IPS-18a (cell line): ENCODE measurements at regions not wholly inside any gene's neighbourhood (a gene's known extent, or its start where the extent isn't known, plus 50 kb on each side); places are given as distances from the start of the nearest gene placed in this dataset.

Experiments
- H3K27ac ChIP-seq: one replicate; pipeline ENCODE4 v1.5.1; 2013; ENCODE audit warnings: low read length
- H3K27me3 ChIP-seq: one replicate; pipeline ENCODE4 v1.6.1; 2013; ENCODE audit warnings: mild to moderate bottlenecking, low read length; ENCODE audit not compliant: control insufficient read depth, insufficient read depth
- H3K36me3 ChIP-seq: one replicate; pipeline ENCODE4 v1.6.1; 2013; ENCODE audit warnings: low read depth, low read length; ENCODE audit not compliant: control insufficient read depth
- H3K4me1 ChIP-seq: one replicate; pipeline ENCODE4 v1.6.1; 2013; ENCODE audit warnings: low read depth, low read length; ENCODE audit not compliant: control insufficient read depth
- H3K4me3 ChIP-seq: one replicate; pipeline ENCODE4 v1.5.1; 2013; ENCODE audit warnings: low read length
- H3K9ac ChIP-seq: one replicate; pipeline ENCODE4 v1.6.1; 2013; ENCODE audit warnings: mild to moderate bottlenecking, low read length, moderate library complexity
- H3K9me3 ChIP-seq: one replicate; pipeline ENCODE4 v1.6.1; 2013; ENCODE audit warnings: low read depth, low read length; ENCODE audit not compliant: control insufficient read depth

DNA sequence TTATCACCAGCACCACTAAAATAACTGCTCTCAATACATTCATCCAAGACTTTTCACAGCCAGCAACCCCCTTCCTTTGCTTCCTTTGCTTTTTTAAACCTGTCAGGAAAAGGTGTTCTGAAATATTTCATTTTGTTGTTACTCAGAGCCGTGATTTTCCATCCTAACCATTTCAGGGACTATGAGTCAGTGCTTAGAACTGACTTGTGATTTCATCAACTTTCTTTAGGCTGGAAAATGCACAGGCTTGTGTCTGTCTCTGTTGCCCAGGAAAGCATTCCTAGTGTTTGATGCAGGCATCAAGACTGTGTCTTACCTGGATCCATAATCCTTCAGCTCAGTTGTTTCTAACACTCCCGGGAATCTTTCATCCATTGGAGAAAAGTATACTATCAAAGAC is 805.6 kb downstream of the BRINP1 start:
- H3K4me1 ChIP-seq: no peaks in the 10 kb centered on the region
- H3K27me3 ChIP-seq: no peaks in the 10 kb centered on the region
- H3K36me3 ChIP-seq: no peaks in the 10 kb centered on the region
- no peak overlapping the region for H3K4me3 ChIP-seq
- no peaks in the 10 kb centered on the region for H3K9me3 ChIP-seq
- no peak overlapping the region for H3K27ac ChIP-seq
- no peak overlapping the region for H3K9ac ChIP-seq

DNA sequence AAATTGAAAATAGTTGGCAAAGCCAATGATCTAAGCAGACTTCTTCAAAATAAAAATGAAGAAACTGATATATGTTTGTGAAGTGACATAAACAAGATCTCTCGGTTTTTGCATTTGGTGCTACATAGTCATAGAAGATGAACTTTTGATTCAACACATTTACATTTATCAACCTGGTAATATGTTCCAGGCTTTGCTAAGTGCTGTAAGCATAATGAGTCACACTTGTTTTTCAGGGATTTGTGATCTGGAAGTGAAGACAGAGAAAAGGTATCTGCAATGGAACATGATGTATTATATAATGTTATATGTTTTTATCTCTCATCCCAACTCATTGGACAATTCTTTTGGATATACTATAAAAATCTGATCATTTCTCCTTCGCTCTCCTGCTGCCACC is 801.4 kb downstream of the BRINP1 start:
- H3K27ac ChIP-seq: no peak overlapping the region
- no peak overlapping the region for H3K9ac ChIP-seq
- no peaks in the 10 kb centered on the region for H3K36me3 ChIP-seq
- H3K9me3 ChIP-seq: no peaks in the 10 kb centered on the region
- H3K4me3 ChIP-seq: no peak overlapping the region
- no peaks in the 10 kb centered on the region for H3K4me1 ChIP-seq
- no peaks in the 10 kb centered on the region for H3K27me3 ChIP-seq

DNA sequence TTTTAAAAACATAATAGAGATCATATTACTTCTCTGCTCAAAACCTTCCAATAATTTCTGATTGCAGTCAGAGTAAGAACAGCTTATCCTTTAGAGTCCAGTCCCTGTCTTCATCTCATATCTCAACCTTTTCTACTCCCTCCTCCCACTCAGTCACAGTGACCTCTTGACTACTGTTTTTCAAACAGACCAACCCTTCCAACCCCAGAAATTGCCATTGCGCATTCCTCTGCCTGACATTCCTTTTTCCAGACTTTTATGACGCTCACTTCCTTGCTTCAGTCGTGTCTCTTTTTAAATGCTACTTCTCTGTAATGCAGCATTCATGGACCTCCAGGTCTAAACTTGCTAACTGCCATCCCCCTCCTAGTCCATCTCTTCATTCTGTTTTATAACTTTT is 800.5 kb downstream of the BRINP1 start:
- H3K27me3 ChIP-seq: no peaks in the 10 kb centered on the region
- no peaks in the 10 kb centered on the region for H3K4me1 ChIP-seq
- no peak overlapping the region for H3K27ac ChIP-seq
- no peak overlapping the region for H3K4me3 ChIP-seq
- no peaks in the 10 kb centered on the region for H3K36me3 ChIP-seq
- H3K9ac ChIP-seq: no peak overlapping the region
- no peaks in the 10 kb centered on the region for H3K9me3 ChIP-seq

DNA sequence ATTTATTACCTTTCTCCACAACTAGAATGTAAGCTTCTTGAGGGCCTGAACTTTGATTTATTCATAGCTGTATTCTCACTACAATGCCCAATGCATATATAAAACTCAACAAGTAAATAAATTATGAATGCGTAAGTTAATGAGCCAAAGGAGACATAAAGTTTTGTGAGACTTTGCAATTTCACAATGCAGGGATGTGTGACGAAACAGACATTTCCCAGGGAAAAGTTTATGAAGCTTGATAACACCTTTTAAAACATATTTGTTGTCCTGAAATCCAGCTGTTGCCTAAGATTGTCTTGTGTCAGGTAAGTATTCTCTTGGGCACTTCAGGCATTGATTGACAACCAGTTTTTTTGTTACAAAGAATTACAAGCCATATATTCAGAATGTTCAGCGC is 800.1 kb downstream of the BRINP1 start:
- no peaks in the 10 kb centered on the region for H3K4me1 ChIP-seq
- no peak overlapping the region for H3K27ac ChIP-seq

GRCh38 chr9:118570066-118570465 is 799.2 kb downstream of the BRINP1 start:
- Histone ChIP-seq H3K36me3 (no peaks in the 10 kb centered on the region), H3K4me1 (no peaks in the 10 kb centered on the region), H3K27ac (no peak overlapping the region), H3K9ac (no peak overlapping the region), H3K4me3 (no peak overlapping the region), H3K27me3 (no peaks in the 10 kb centered on the region), H3K9me3 (no peaks in the 10 kb centered on the region)

More for the DNA sequence above, 800.1 kb downstream of the BRINP1 start:
- no peaks in the 10 kb centered on the region for H3K9me3 ChIP-seq
- H3K36me3 ChIP-seq: no peaks in the 10 kb centered on the region
- no peak overlapping the region for H3K9ac ChIP-seq
- H3K27me3 ChIP-seq: no peaks in the 10 kb centered on the region
- H3K4me3 ChIP-seq: no peak overlapping the region

GRCh38 chr9:118575341-118576070 is 793.7 kb downstream of the BRINP1 start:
- Histone ChIP-seq H3K9ac (no peak overlapping the region), H3K36me3 (no peaks in the 10 kb centered on the region), H3K27me3 (no peaks in the 10 kb centered on the region), H3K4me3 (no peak overlapping the region), H3K9me3 (no peaks in the 10 kb centered on the region), H3K4me1 (no peaks in the 10 kb centered on the region), H3K27ac (no peak overlapping the region)

DNA sequence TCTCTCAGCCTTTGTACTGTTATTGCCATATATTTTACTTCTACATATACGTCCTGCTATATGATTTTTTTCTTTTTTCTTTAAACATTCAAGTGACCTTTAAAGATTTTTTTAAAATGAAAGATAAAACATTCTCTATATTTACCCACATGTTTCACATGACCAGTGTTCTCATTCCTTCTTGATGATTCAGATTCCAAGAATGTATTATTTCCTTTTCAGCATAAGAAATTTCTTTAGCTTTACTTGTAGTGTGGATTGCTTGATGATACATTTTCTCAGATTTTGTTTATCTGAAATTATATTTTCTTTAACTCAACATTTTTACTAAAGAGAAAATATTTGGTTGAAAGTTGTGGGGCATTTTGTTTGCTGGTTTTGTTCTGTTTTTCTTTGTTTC is 792.1 kb downstream of the BRINP1 start:
- Histone ChIP-seq H3K9me3 (no peaks in the 10 kb centered on the region), H3K27ac (no peak overlapping the region), H3K4me3 (no peak overlapping the region), H3K36me3 (no peaks in the 10 kb centered on the region), H3K4me1 (no peaks in the 10 kb centered on the region), H3K27me3 (no peaks in the 10 kb centered on the region), H3K9ac (no peak overlapping the region)

- Histone ChIP-seq H3K36me3 (no peaks in the 10 kb centered on the region), H3K4me3 (no peak overlapping the region), H3K27ac (no peak overlapping the region), H3K9ac (no peak overlapping the region), H3K27me3 (no peaks in the 10 kb centered on the region), H3K4me1 (no peaks in the 10 kb centered on the region), H3K9me3 (no peaks in the 10 kb centered on the region)
Observed at GRCh38 chr9:118578467-118578866, 790.8 kb downstream of the BRINP1 start.

GRCh38 chr9:118583414-118583813 is 785.8 kb downstream of the BRINP1 start:
- no peak overlapping the region for H3K9ac ChIP-seq
- H3K4me3 ChIP-seq: no peak overlapping the region
- H3K27me3 ChIP-seq: no peaks in the 10 kb centered on the region
- H3K9me3 ChIP-seq: no peaks in the 10 kb centered on the region
- no peak overlapping the region for H3K27ac ChIP-seq
- no peaks in the 10 kb centered on the region for H3K4me1 ChIP-seq
- no peaks in the 10 kb centered on the region for H3K36me3 ChIP-seq

DNA sequence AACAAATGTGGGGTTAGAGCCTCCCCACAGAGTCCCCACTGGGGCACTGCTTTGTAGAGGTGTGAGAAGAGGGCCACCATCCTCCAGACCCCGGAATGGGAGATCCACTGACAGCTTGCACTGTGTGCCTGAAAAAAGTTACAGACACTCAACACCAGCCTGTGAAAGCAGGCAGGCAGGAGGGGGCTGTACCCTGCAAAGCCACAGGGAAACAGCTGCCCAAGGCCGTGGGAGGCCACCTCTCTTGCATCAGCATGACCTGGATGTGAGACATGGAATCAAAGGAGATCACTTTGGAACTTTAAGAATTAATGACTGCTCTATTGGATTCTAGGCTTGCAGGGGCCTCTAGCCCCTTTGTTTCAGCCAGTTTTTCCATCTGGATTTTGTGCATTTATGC is 782.3 kb downstream of the BRINP1 start:
- Histone ChIP-seq H3K4me1 (no peaks in the 10 kb centered on the region), H3K27ac (no peak overlapping the region), H3K9me3 (no peaks in the 10 kb centered on the region), H3K36me3 (no peaks in the 10 kb centered on the region), H3K4me3 (no peak overlapping the region), H3K27me3 (no peaks in the 10 kb centered on the region), H3K9ac (no peak overlapping the region)

- Histone ChIP-seq H3K36me3 (no peaks in the 10 kb centered on the region), H3K27me3 (no peaks in the 10 kb centered on the region), H3K27ac (no peak overlapping the region), H3K4me1 (no peaks in the 10 kb centered on the region), H3K4me3 (no peak overlapping the region), H3K9me3 (no peaks in the 10 kb centered on the region), H3K9ac (no peak overlapping the region)
Observed at GRCh38 chr9:118594428-118594827, 774.8 kb downstream of the BRINP1 start.

GRCh38 chr9:118595719-118596305 is 773.4 kb downstream of the BRINP1 start:
- no peak overlapping the region for H3K27ac ChIP-seq

More at GRCh38 chr9:118595719-118596305, 773.4 kb downstream of the BRINP1 start:
- no peaks in the 10 kb centered on the region for H3K27me3 ChIP-seq
- H3K4me3 ChIP-seq: no peak overlapping the region
- no peaks in the 10 kb centered on the region for H3K9me3 ChIP-seq
- no peaks in the 10 kb centered on the region for H3K36me3 ChIP-seq
- no peaks in the 10 kb centered on the region for H3K4me1 ChIP-seq
- H3K9ac ChIP-seq: no peak overlapping the region
